ENCODE measurements at regions not wholly inside any gene's neighbourhood (a gene's known extent, or its start where the extent isn't known, plus 50 kb on each side); places are given as distances from the start of the nearest gene placed in this dataset.

GRCh38 chr4:104983615-104984179 is 163.0 kb upstream of the TET2 start (continued):
- no peak for TF ChIP-seq RBBP5 (IDR thresholded peaks at IDR 0.05; ENCODE audit: borderline replicate concordance, low read depth, low read length)
- no peak for TF ChIP-seq HDAC6 (IDR thresholded peaks at IDR 0.05; ENCODE audit: low read depth, low read length)
- TF ChIP-seq TBP (IDR thresholded peaks at IDR 0.05; ENCODE audit: low read depth, low read length) = no peak
- TF ChIP-seq SIX5 (IDR thresholded peaks at IDR 0.05; ENCODE audit: low read depth, low read length) = no peak
- TF ChIP-seq EP300 (IDR thresholded peaks at IDR 0.05; ENCODE audit: borderline replicate concordance in 1 of 2, low read depth in 2 of 2, low read length in 2 of 2) = no peak

Data from H1 (cell line).